ENCODE measurements at regions not wholly inside any gene's neighbourhood (a gene's known extent, or its start where the extent isn't known, plus 50 kb on each side); places are given as distances from the start of the nearest gene placed in this dataset.

GRCh38 chr13:79805317-79805716, 324.4 kb downstream of the NDFIP2 start:
- no peak for TF ChIP-seq POLR2AphosphoS5 (IDR thresholded peaks at IDR 0.05; ENCODE audit: low read depth, low read length)
- no peak for TF ChIP-seq SIN3A (IDR thresholded peaks at IDR 0.05; ENCODE audit: borderline replicate concordance, insufficient read depth, low read length)
- no peak for TF ChIP-seq TAF1 (IDR thresholded peaks at IDR 0.05; ENCODE audit: borderline replicate concordance, insufficient read depth, low read length)
- TF ChIP-seq, protein P1, sequence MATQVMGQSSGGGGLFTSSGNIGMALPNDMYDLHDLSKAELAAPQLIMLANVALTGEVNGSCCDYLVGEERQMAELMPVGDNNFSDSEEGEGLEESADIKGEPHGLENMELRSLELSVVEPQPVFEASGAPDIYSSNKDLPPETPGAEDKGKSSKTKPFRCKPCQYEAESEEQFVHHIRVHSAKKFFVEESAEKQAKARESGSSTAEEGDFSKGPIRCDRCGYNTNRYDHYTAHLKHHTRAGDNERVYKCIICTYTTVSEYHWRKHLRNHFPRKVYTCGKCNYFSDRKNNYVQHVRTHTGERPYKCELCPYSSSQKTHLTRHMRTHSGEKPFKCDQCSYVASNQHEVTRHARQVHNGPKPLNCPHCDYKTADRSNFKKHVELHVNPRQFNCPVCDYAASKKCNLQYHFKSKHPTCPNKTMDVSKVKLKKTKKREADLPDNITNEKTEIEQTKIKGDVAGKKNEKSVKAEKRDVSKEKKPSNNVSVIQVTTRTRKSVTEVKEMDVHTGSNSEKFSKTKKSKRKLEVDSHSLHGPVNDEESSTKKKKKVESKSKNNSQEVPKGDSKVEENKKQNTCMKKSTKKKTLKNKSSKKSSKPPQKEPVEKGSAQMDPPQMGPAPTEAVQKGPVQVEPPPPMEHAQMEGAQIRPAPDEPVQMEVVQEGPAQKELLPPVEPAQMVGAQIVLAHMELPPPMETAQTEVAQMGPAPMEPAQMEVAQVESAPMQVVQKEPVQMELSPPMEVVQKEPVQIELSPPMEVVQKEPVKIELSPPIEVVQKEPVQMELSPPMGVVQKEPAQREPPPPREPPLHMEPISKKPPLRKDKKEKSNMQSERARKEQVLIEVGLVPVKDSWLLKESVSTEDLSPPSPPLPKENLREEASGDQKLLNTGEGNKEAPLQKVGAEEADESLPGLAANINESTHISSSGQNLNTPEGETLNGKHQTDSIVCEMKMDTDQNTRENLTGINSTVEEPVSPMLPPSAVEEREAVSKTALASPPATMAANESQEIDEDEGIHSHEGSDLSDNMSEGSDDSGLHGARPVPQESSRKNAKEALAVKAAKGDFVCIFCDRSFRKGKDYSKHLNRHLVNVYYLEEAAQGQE (IDR thresholded peaks at IDR 0.05; ENCODE audit: insufficient read depth in 1 of 2, low read depth in 2 of 2, low read length in 2 of 2) = no peak

All from PFSK-1 (cell line).